ENCODE measurements at regions not wholly inside any gene's neighbourhood (a gene's known extent, or its start where the extent isn't known, plus 50 kb on each side); places are given as distances from the start of the nearest gene placed in this dataset.

GRCh38 chr2:67341012-67341318, 56.2 kb upstream of the ETAA1 start:
- TF ChIP-seq CTCF (conservative IDR thresholded peaks at IDR 0.05; ENCODE audit: low read length), result no peak
- no peak for DNase-seq (ENCODE audit: low read depth)
- H3K4me3 ChIP-seq (ENCODE audit: low read length), result no peak overlapping the region

GRCh38 chr2:67341336-67341735, 55.8 kb upstream of the ETAA1 start:
- DNase-seq (ENCODE audit: low read depth), result no peak
- TF ChIP-seq CTCF (conservative IDR thresholded peaks at IDR 0.05; ENCODE audit: low read length), result no peak
- H3K4me3 ChIP-seq (ENCODE audit: low read length), result no peak overlapping the region

- DNase-seq (ENCODE audit: low read depth), result no peak
- H3K4me3 ChIP-seq (ENCODE audit: low read length), result no peak overlapping the region
- no peak for TF ChIP-seq CTCF (conservative IDR thresholded peaks at IDR 0.05; ENCODE audit: low read length)
Observed at GRCh38 chr2:67342394-67342793, 54.7 kb upstream of the ETAA1 start.

- H3K4me3 ChIP-seq (ENCODE audit: low read length), result no peak overlapping the region
- DNase-seq (ENCODE audit: low read depth), result peak; percentile 17
- TF ChIP-seq CTCF (conservative IDR thresholded peaks at IDR 0.05; ENCODE audit: low read length), result no peak
Observed at GRCh38 chr2:67346718-67347407, 50.3 kb upstream of the ETAA1 start.

Data from AG10803 (cell line).